Liver (tissue), 7 donors: ENCODE measurements at regions not wholly inside any gene's neighbourhood (a gene's known extent, or its start where the extent isn't known, plus 50 kb on each side); places are given as distances from the start of the nearest gene placed in this dataset.

ENCODE experiments used
- DNase-seq: peaks from one replicate; pipeline ENCODE4 v3.0.0-alpha.2; 2017; ENCODE audit warnings: low spot score
- H3K27ac ChIP-seq, 2 donors: one replicate each; pipeline ENCODE4 v1.7.0; 2013; ENCODE audit warnings: inconsistent platforms in 2 of 2, low read length in 2 of 2, control low read depth in 1 of 2, low read depth in 1 of 2, mild to moderate bottlenecking in 1 of 2
- H3K27me3 ChIP-seq, 4 donors: one replicate each; pipeline versions ENCODE4 v1.6.1 to v1.7.0; 2013; ENCODE audit warnings: low read length in 3 of 4, inconsistent platforms in 1 of 4, mild to moderate bottlenecking in 1 of 4, moderate library complexity in 1 of 4; ENCODE audit not compliant: control insufficient read depth in 4 of 4, insufficient read depth in 4 of 4
- H3K36me3 ChIP-seq, 4 donors: one replicate each; pipeline versions ENCODE4 v1.6.1 to v1.7.0; 2013; ENCODE audit warnings: low read length in 3 of 4, mild to moderate bottlenecking in 3 of 4, low read depth in 1 of 4, moderate library complexity in 1 of 4; ENCODE audit not compliant: control insufficient read depth in 4 of 4, insufficient read depth in 3 of 4
- H3K4me1 ChIP-seq, 4 donors: one replicate each; pipeline versions ENCODE4 v1.6.1 to v1.7.0; 2013; ENCODE audit warnings: low read length in 3 of 4, mild to moderate bottlenecking in 3 of 4, moderate library complexity in 1 of 4; ENCODE audit not compliant: control insufficient read depth in 4 of 4, insufficient read depth in 4 of 4
- H3K4me3 ChIP-seq, 3 donors: one replicate each; pipeline versions ENCODE4 v1.6.1 to v1.7.0; 2013; ENCODE audit warnings: low read length in 3 of 3, control low read depth in 1 of 3, low read depth in 1 of 3, mild to moderate bottlenecking in 1 of 3
- H3K9ac ChIP-seq, 2 donors: one replicate each; pipeline ENCODE4 v1.7.0; 2013; ENCODE audit warnings: low read length in 2 of 2, mild to moderate bottlenecking in 2 of 2, moderate library complexity in 2 of 2, control low read depth in 1 of 2, low read depth in 1 of 2
- H3K9me3 ChIP-seq, 4 donors: one replicate each; pipeline versions ENCODE4 v1.6.1 to v1.7.0; 2013; ENCODE audit warnings: low read length in 3 of 4; ENCODE audit not compliant: control insufficient read depth in 4 of 4
- EGR1 ChIP-seq, 2 donors: IDR thresholded peaks; 2 replicates each; pipeline ENCODE4 v1.6.1; 2016 to 2018; ENCODE audit warnings: antibody characterized with exemption in 2 of 2, low read depth in 2 of 2
- FOXA1 ChIP-seq: IDR thresholded peaks from 2 replicates; pipeline ENCODE4 v1.6.1; 2016; ENCODE audit warnings: antibody characterized with exemption
- FOXA2 ChIP-seq: IDR thresholded peaks from 2 replicates; pipeline ENCODE4 v1.6.1; 2016; ENCODE audit warnings: antibody characterized with exemption
- GABPA ChIP-seq, 2 donors: IDR thresholded peaks in 1 of 2; conservative IDR thresholded peaks in 1 of 2; 2 replicates each; pipeline ENCODE4 v1.6.1; 2016; ENCODE audit warnings: antibody characterized with exemption in 2 of 2, mild to moderate bottlenecking in 1 of 2, moderate library complexity in 1 of 2
- HNF4A ChIP-seq, 2 donors: conservative IDR thresholded peaks; 2 replicates each; pipeline ENCODE4 v1.6.1; 2016; ENCODE audit warnings: antibody characterized with exemption in 2 of 2, mild to moderate bottlenecking in 2 of 2
- HNF4G ChIP-seq: IDR thresholded peaks from 2 replicates; pipeline ENCODE4 v1.6.1; 2016; ENCODE audit warnings: antibody characterized with exemption
- NR2F2 ChIP-seq: IDR thresholded peaks from 2 replicates; pipeline ENCODE4 v1.6.1; 2016; ENCODE audit warnings: antibody characterized with exemption
- RAD21 ChIP-seq, 2 donors: IDR thresholded peaks; 2 replicates each; pipeline ENCODE4 v1.6.1; 2016; ENCODE audit warnings: antibody characterized with exemption in 2 of 2, mild to moderate bottlenecking in 2 of 2
- YY1 ChIP-seq: IDR thresholded peaks from 2 replicates; pipeline ENCODE4 v1.6.1; 2016; ENCODE audit warnings: antibody characterized with exemption, mild to moderate bottlenecking
- WGBS: extraction: QIAGEN DNeasy Blood & Tissue Kit; methylation state at CpG from one replicate; pipeline ENCODE4 v1.1.7; 2013; 5-methylcytosine and 5-hydroxymethylcytosine counted together
- TF ChIP-seq, protein P1 (sequence below): IDR thresholded peaks from 2 replicates; pipeline ENCODE4 v1.6.1; 2016; ENCODE audit warnings: antibody characterized with exemption
- TF ChIP-seq, protein P2 (sequence below): IDR thresholded peaks from 2 replicates; pipeline ENCODE4 v1.6.1; 2016; ENCODE audit warnings: antibody characterized with exemption
- TF ChIP-seq, protein P3 (sequence below): IDR thresholded peaks from 2 replicates; pipeline ENCODE4 v1.6.1; 2016; ENCODE audit warnings: antibody characterized with exemption, mild to moderate bottlenecking
- donor health status: healthy.
- donor health status: healthy.
- donor health status: healthy.
- donor health status: healthy.

DNA sequence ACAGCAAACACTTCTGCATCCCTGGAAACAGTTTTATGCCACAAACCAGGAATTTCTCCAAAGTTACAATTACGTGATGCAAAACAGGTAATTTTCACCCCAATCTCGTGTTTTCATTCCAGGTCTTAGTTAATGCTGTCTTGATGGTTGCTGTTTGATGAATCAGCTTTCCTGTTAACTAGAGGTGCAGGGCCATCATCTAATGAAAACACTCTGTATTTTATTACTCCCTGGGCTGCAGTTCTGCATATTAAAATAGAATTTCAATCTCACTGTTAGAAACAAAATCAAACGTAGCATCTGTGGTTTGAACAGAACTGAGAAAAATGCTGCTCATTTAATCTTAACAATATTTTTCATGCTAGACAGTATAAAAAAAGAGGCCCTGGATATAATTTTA lies 129.4 kb downstream of the TUSC1 start:
- no peaks in the 10 kb centered on the region for H3K4me1 ChIP-seq
- no peaks in the 10 kb centered on the region for H3K9me3 ChIP-seq
- DNase-seq, result no peak
- WGBS, result 64% methylated on average over 3 of the region's 3 CpGs
- no peaks in the 10 kb centered on the region for H3K27me3 ChIP-seq
- no peak for TF ChIP-seq FOXA2
- TF ChIP-seq, protein P1, sequence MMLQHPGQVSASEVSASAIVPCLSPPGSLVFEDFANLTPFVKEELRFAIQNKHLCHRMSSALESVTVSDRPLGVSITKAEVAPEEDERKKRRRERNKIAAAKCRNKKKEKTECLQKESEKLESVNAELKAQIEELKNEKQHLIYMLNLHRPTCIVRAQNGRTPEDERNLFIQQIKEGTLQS, result no peak
- TF ChIP-seq, protein P2, sequence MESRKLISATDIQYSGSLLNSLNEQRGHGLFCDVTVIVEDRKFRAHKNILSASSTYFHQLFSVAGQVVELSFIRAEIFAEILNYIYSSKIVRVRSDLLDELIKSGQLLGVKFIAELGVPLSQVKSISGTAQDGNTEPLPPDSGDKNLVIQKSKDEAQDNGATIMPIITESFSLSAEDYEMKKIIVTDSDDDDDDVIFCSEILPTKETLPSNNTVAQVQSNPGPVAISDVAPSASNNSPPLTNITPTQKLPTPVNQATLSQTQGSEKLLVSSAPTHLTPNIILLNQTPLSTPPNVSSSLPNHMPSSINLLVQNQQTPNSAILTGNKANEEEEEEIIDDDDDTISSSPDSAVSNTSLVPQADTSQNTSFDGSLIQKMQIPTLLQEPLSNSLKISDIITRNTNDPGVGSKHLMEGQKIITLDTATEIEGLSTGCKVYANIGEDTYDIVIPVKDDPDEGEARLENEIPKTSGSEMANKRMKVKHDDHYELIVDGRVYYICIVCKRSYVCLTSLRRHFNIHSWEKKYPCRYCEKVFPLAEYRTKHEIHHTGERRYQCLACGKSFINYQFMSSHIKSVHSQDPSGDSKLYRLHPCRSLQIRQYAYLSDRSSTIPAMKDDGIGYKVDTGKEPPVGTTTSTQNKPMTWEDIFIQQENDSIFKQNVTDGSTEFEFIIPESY, result no peak
- TF ChIP-seq FOXA1, result no peak
- no peak overlapping the region for H3K9ac ChIP-seq
- no peak overlapping the region for H3K4me3 ChIP-seq
- no peaks in the 10 kb centered on the region for H3K36me3 ChIP-seq
- no peak overlapping the region for H3K27ac ChIP-seq

DNA sequence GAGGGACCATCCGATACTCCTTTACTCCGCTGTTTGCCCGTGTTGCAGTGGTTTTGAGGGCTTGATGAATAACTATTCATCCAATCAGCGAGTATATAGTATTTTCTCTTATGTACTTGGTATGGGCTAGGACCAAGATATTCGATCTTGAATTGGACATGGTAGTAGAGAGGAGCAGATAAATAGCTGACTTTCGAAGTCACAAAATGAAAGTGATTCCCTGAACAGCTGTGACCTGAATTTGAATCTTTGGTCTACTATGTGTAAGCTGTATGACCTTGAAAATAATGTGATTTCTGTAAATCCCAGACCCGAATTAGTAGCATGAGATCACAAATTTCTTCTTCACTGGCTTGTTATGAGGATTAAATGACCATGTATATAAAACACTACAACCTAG lies 134.4 kb downstream of the TUSC1 start:
- H3K9me3 ChIP-seq, result no peaks in the 10 kb centered on the region
- no peaks in the 10 kb centered on the region for H3K36me3 ChIP-seq
- H3K27me3 ChIP-seq, result no peaks in the 10 kb centered on the region
- no peak overlapping the region for H3K27ac ChIP-seq
- TF ChIP-seq, protein P2, result no peak
- no peak for TF ChIP-seq HNF4G
- TF ChIP-seq YY1, result no peak
- no peak for TF ChIP-seq HNF4A (conservative IDR thresholded peaks at IDR 0.05)
- no peak for TF ChIP-seq FOXA2
- TF ChIP-seq RAD21 (IDR thresholded peaks at IDR 0.05), result no peak
- no peak for TF ChIP-seq EGR1 (IDR thresholded peaks at IDR 0.05; ENCODE audit: low read depth in 2 of 2)
- TF ChIP-seq GABPA (IDR thresholded peaks at IDR 0.05 in 1 of 2, conservative IDR thresholded peaks at IDR 0.05 in 1 of 2), result no peak
- no peak for TF ChIP-seq FOXA1
- TF ChIP-seq, protein P3, sequence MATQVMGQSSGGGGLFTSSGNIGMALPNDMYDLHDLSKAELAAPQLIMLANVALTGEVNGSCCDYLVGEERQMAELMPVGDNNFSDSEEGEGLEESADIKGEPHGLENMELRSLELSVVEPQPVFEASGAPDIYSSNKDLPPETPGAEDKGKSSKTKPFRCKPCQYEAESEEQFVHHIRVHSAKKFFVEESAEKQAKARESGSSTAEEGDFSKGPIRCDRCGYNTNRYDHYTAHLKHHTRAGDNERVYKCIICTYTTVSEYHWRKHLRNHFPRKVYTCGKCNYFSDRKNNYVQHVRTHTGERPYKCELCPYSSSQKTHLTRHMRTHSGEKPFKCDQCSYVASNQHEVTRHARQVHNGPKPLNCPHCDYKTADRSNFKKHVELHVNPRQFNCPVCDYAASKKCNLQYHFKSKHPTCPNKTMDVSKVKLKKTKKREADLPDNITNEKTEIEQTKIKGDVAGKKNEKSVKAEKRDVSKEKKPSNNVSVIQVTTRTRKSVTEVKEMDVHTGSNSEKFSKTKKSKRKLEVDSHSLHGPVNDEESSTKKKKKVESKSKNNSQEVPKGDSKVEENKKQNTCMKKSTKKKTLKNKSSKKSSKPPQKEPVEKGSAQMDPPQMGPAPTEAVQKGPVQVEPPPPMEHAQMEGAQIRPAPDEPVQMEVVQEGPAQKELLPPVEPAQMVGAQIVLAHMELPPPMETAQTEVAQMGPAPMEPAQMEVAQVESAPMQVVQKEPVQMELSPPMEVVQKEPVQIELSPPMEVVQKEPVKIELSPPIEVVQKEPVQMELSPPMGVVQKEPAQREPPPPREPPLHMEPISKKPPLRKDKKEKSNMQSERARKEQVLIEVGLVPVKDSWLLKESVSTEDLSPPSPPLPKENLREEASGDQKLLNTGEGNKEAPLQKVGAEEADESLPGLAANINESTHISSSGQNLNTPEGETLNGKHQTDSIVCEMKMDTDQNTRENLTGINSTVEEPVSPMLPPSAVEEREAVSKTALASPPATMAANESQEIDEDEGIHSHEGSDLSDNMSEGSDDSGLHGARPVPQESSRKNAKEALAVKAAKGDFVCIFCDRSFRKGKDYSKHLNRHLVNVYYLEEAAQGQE, result no peak
- TF ChIP-seq NR2F2, result no peak
- no peaks in the 10 kb centered on the region for H3K4me1 ChIP-seq
- WGBS, result 76% methylated on average over 7 of the region's 7 CpGs
- H3K9ac ChIP-seq, result no peak overlapping the region
- no peak overlapping the region for H3K4me3 ChIP-seq
- no peak for DNase-seq
